Stimulated activated CD4-positive, alpha-beta T cell treated with anti-CD3 and anti-CD28 coated beads, Interleukin-1b, Interleukin-23, amount 100 ng/mL, for 4 hours (primary cell): ENCODE measurements at regions not wholly inside any gene's neighbourhood (a gene's known extent, or its start where the extent isn't known, plus 50 kb on each side); places are given as distances from the start of the nearest gene placed in this dataset.
"Not testable (repeated sequence)": the region's sequence is repeated elsewhere in the genome, so short reads cannot be mapped to it uniquely, and the experiment has no call there.

Source experiments
- DNase-seq, 2 donors: peaks; one replicate each; pipeline ENCODE4 v3.0.0-alpha.2; 2020; ENCODE audit warnings: low read depth in 2 of 2

- DNase-seq, result no peak
These were observed 256.9 kb downstream of the PLK2 start for GRCh38 chr5:58202941-58203444.

- DNase-seq, result no peak
These were observed 257.8 kb downstream of the PLK2 start for GRCh38 chr5:58201922-58202648.

GRCh38 chr5:58200451-58200850 is 259.4 kb downstream of the PLK2 start:
- no peak for DNase-seq

GRCh38 chr5:58199087-58199486 is 260.8 kb downstream of the PLK2 start:
- DNase-seq, result no peak

GRCh38 chr5:58198330-58198729 is 261.6 kb downstream of the PLK2 start:
- DNase-seq, result no peak

DNA sequence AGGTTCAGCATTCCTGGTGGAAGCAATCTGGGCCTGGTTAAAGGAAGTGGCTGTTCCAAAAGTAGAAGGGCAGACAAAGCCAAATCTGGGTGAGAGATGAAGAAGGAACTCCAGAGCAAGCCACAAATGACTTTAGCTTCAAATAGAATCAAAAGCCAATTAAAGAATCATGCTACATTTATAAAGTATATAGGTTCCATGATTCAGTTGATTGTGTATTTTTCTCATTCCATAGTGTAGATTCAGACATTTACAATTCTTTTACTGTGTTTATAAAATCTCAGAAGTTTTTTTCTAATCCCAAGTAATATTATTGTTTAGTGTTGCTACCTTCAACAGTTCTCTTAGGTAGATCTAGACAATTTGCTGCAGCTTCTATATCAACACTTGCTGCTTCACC is 262.0 kb downstream of the PLK2 start:
- DNase-seq, result no peak

GRCh38 chr5:58191443-58191842 is 268.4 kb downstream of the PLK2 start:
- no peak for DNase-seq

- DNase-seq, result no peak
These were observed 271.6 kb downstream of the PLK2 start for GRCh38 chr5:58188262-58188651.

GRCh38 chr5:58187432-58188261 is 272.2 kb downstream of the PLK2 start:
- no peak for DNase-seq

- no peak for DNase-seq
These were observed 274.1 kb downstream of the PLK2 start for GRCh38 chr5:58185801-58186200.

DNA sequence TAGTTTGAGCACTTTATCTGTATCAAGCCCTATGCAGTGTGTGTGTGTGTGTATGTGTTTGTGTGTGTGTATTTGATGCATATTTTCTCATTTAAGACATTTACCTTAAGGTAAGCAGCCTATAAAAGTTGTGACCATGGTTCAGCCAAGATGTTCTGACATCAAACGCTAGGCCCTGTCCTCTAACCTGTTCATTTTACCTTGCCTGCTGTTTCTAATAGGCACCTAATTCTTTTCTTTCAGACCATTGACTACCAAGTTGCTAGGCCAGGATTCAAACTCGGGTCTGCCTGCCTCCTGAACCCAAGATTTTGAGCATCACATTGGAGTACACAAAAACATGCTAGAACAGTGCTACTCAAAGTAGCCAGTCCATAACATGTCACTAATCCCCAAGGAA is 274.5 kb downstream of the PLK2 start:
- no peak for DNase-seq

DNA sequence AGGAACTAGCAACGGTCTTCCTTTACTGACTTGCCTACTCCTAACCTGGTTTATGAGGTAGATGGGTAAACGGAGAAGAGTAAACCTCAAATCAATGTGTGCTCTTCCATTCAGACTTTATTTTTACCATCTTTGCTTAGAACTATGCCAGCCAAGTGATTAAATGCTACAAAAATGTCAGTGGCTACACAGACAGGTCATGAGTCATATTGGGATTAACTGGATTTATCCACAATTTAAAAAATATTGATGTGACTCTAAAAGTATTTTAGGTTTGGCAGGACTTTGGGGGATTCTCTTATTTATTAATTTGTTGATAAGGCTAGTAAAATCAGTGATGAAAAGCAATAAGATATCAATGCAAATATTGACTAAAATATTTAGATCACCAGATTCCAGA is 275.0 kb downstream of the PLK2 start:
- no peak for DNase-seq

GRCh38 chr5:58183786-58184085 is 276.1 kb downstream of the PLK2 start:
- no peak for DNase-seq

DNA sequence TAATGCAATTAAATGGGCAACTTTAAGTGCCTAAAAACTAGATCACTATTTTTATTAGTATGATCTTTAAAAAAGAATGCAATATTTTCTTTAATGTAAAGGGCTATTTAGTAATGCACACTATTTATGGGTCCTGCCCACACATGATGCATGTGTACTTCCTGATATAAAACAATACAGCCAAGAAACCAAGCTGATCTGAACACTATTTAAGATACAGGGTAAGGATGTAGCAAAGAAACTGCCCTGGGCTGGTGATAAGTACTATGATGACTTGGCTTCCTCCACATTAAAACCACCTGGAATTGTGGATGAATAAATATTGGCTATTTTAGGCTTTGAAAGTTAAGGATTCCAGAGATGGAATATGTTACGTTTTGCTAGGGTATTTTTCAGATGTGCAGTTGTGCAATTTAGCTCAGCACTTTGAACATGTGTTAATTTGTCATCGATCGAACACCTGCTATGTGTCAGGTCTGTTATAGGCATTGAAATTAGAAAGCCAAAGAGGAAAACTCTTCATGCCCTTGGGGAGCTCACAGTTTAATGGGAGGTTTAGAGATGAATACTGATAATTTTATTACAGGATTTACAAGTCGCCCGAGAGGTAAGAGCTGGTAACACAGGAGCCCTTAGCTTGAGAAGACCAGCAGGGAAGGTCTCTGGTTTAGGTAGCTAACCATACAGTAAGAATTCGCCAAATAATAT is 276.7 kb downstream of the PLK2 start:
- DNase-seq, result no peak

- no peak for DNase-seq
These were observed 277.5 kb downstream of the PLK2 start for GRCh38 chr5:58182287-58182841.

DNA sequence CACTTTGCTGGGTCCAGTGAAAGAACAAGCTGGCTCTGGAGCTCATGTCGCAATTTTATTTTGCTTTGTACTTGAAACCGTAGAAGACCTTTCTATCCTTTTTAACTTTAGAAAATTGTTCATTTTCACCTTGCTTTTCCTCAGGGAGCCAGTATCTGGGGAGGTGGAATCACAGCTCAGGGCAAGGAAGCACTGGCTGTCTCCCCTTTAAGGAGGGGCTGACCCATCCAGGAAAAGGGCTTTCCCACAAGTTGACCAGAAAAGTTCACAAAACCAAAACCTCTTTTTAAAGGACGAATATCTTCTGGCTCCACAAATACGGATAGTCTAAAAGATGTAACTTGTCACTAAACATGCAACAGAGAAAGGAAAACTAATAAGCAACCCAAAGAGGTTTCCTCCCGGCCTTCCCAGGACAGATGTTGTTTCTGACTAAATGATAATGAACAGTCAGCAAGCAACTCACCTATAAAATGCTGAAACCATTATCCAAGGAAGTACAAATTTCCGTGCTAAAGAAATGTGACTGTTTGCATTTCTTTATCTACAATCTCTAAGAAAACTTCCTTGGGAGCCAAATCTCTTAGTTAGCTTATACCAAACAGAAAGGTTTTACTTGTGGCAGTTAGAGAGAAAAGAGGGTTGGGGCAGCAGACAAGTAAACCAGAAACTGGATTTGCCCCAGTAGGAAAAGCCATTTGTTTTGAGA is 278.2 kb downstream of the PLK2 start:
- no peak for DNase-seq

GRCh38 chr5:58172946-58173345 is 286.9 kb downstream of the PLK2 start:
- no peak for DNase-seq

DNA sequence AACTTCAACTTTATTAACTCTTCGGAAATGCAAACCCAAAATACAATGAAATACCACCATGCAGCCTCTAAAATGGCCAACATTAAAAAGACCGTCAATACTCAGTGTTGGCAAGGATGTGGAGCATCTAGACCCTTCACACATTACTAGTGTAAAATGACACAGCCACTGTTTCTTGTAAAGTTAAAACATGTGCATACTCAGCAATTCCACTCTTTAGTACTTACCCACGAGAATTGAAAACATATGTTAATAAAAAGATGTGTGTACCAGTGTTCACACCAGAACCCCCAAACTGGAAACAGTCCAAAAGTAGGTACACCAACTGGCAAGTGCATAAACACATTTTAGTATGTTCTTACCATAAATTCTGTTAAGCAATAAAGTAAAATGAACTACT is 294.7 kb downstream of the PLK2 start:
- DNase-seq, result no peak

DNA sequence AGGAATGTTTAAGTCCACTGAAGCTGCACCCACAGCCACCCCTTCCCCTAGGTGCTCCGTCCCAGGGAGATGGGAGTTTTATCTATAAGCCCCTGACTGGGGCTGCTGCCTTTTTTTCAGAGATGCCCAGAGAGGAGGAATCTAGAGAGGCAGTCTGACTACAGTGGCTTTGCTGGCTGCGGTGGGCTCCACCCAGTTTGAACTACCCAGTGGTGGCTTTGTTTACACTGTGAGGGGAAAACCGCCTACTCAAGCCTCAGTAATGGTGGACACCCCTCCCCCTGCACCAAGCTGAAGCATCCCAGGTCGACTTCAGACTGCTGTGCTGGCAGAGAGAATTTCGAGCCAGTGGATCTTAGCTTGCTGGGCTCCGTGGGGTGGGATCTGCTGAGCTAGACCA is 298.0 kb downstream of the PLK2 start:
- DNase-seq, result not testable (repeated sequence)

DNA sequence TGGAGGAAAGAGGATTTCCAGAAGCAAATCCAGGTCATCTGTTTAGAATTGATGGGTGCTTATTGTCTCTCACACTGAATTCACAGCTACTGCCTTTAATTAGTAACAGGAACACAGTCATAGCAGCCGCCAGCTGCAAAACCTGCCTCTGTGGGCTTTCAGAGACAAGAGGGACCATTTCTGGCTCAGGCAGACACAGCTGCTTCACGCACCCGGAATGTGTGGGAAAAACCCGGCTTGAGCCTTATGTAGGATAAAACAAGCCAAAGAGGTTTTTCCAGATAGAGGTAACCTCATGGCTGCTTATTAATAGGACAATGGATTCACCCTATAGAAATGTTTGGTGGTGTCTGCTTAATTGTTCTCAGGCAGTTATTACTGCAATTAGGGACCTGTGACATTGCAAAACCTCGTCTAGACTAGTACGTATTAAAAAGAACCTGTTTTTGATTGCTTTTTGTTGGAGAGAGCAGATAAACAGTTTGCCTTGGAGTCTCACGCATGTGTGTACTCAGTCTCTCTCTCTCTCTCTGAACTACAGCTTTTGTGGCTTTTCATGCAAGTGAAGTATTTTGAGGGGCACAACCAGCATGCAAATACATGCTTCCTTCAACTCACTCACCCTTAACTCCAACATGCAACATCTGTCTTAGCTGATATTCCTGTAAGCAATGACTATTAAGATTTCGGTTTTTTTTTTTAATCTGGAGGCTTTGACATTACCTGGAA is 302.7 kb downstream of the PLK2 start:
- DNase-seq, result no peak

DNA sequence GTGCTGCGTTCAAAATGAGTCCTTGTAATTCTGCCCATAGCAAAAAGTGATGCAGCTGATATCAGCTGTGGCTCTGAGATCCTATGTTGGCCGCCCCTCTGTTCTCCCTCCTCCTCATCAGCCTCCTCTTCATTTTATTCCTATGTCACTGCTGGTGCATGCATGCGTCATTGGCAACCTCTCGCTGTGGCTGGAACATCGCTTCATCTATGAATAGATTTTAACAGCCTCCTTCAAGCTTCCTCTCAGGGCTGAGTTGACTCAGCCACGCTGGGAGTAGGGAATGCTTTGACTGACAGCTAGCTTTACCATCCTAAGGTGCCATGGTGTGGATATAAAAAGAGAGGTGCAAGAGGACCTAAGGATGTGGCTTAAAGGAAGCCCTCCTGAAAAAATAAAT is 303.5 kb downstream of the PLK2 start:
- no peak for DNase-seq
